Kasumi-1 (cell line): ENCODE measurements at regions not wholly inside any gene's neighbourhood (a gene's known extent, or its start where the extent isn't known, plus 50 kb on each side); places are given as distances from the start of the nearest gene placed in this dataset.

ENCODE experiments used
- DNase-seq, 2 experiments: peaks; one replicate each; lab custom pipeline; 2025; lab: John Stamatoyannopoulos, UW

- DNase-seq = no peak
Observed at GRCh38 chr9:2919347-2919746, 75.5 kb upstream of the PUM3 start.

- DNase-seq = no peak
Observed at GRCh38 chr9:2916382-2916985, 72.6 kb upstream of the PUM3 start.

- no peak for DNase-seq
Observed at GRCh38 chr9:2913026-2913425, 69.1 kb upstream of the PUM3 start.

GRCh38 chr9:2907411-2907810 is 63.5 kb upstream of the PUM3 start:
- no peak for DNase-seq

- no peak for DNase-seq
Observed at GRCh38 chr9:2904242-2904930, 60.5 kb upstream of the PUM3 start.
